Endothelial cell of umbilical vein (primary cell): ENCODE measurements at regions not wholly inside any gene's neighbourhood (a gene's known extent, or its start where the extent isn't known, plus 50 kb on each side); places are given as distances from the start of the nearest gene placed in this dataset.

Experiments
- BruUV-seq: library from RNA; stranded (reverse); fragments of 400-500 nt; replicated peaks from 2 replicates; lab custom pipeline; 2021; lab: Mats Ljungman, UMichigan
- CTCF ChIA-PET: fragments of 300-600, 350-600 bp; sonication (Branson Sonifier 250); formaldehyde crosslinking; loops from one replicate; lab custom pipeline; 2021; ENCODE audit warnings: antibody characterized with exemption, inconsistent platforms; lab: Charles Lee
- POLR2A ChIA-PET: fragments of 300-600, 350-600 bp; sonication (Branson Sonifier 250); formaldehyde crosslinking; loops from one replicate; lab custom pipeline; 2021; ENCODE audit warnings: antibody characterized with exemption, inconsistent platforms; lab: Charles Lee
- DNase-seq: peaks from one replicate; pipeline ENCODE4 v3.0.0-alpha.2; 2011; ENCODE audit warnings: low read depth, low spot score
- FAIRE-seq: peaks from 2 replicates; lab custom pipeline; 2011; peaks lifted over from hg19 to GRCh38; lab: Jason Lieb, UNC
- H2AFZ ChIP-seq: 2 replicates; pipeline ENCODE4 v1.6.0; 2012; ENCODE audit warnings: low read depth, low read length, control low read depth, inconsistent platforms
- H3K27ac ChIP-seq: 2 replicates; pipeline ENCODE4 v1.5.1; 2011; ENCODE audit warnings: low read depth, mild to moderate bottlenecking, control low read depth, low read length, moderate library complexity; ENCODE audit not compliant: insufficient read depth
- H3K27me3 ChIP-seq, 2 experiments: 2 replicates each; pipeline versions ENCODE4 v1.6.0 to v1.6.1; 2011; ENCODE audit warnings: low read length in 2 of 2, mixed read lengths in 1 of 2; ENCODE audit not compliant: control insufficient read depth in 2 of 2, insufficient read depth in 2 of 2
- H3K36me3 ChIP-seq, 2 experiments: 2 replicates in 1 of 2; 3 replicates in 1 of 2; pipeline ENCODE4 v1.5.1; 2011; ENCODE audit warnings: low read length in 2 of 2, mild to moderate bottlenecking in 1 of 2, moderate library complexity in 1 of 2; ENCODE audit not compliant: control insufficient read depth in 2 of 2, insufficient read depth in 2 of 2; ENCODE audit errors: extremely low read depth in 1 of 2
- H3K4me1 ChIP-seq: 3 replicates; pipeline ENCODE4 v1.5.1; 2011; ENCODE audit warnings: mild to moderate bottlenecking, low read length; ENCODE audit not compliant: control insufficient read depth, insufficient read depth; ENCODE audit errors: extremely low read depth
- H3K4me2 ChIP-seq: 2 replicates; pipeline ENCODE4 v1.6.1; 2011; ENCODE audit warnings: low read length, control low read depth, mixed read lengths; ENCODE audit not compliant: insufficient read depth
- H3K4me3 ChIP-seq, 3 experiments: fragments of 200-600 bp in 1 of 3; sonication (generic), shearing (Covaris generic) in 1 of 3; replicated peaks in 1 of 3; 2 replicates each; pipeline ENCODE4 v1.5.1; 2011 to 2016; ENCODE audit warnings: control low read depth in 3 of 3, low read length in 3 of 3, mild to moderate bottlenecking in 2 of 3, inconsistent platforms in 1 of 3, low read depth in 1 of 3, moderate library complexity in 1 of 3; ENCODE audit not compliant: insufficient read depth in 1 of 3
- H3K79me2 ChIP-seq: 2 replicates; pipeline ENCODE4 v1.6.0; 2012; ENCODE audit warnings: low read length, inconsistent platforms; ENCODE audit not compliant: control insufficient read depth, insufficient read depth
- H3K9ac ChIP-seq: replicated peaks from 2 replicates; pipeline ENCODE3; 2011; ENCODE audit warnings: low read length, control low read depth; ENCODE audit not compliant: insufficient read depth; ENCODE audit errors: extremely low read depth
- H3K9me1 ChIP-seq: replicated peaks from 3 replicates; pipeline ENCODE4 v1.6.0; 2011; ENCODE audit warnings: mild to moderate bottlenecking, low read length; ENCODE audit not compliant: control insufficient read depth, insufficient read depth; ENCODE audit errors: extremely low read depth
- H3K9me3 ChIP-seq: replicated peaks from 2 replicates; pipeline ENCODE4 v1.5.1; 2012; ENCODE audit warnings: low read length, inconsistent platforms; ENCODE audit not compliant: control insufficient read depth, insufficient read depth
- H4K20me1 ChIP-seq: replicated peaks from 2 replicates; pipeline ENCODE3; 2011; ENCODE audit warnings: mild to moderate bottlenecking, low read length; ENCODE audit not compliant: control insufficient read depth, insufficient read depth; ENCODE audit errors: extremely low read depth
- EZH2 ChIP-seq: IDR thresholded peaks from 2 replicates; pipeline ENCODE4 v1.6.1; 2012; ENCODE audit warnings: borderline replicate concordance, low read depth, mild to moderate bottlenecking, moderate library complexity, low read length, inconsistent platforms; ENCODE audit not compliant: severe bottlenecking
- FOS ChIP-seq: IDR thresholded peaks from 2 replicates; pipeline ENCODE4 v1.6.1; 2011; ENCODE audit warnings: mild to moderate bottlenecking, low read length, moderate library complexity, borderline replicate concordance; ENCODE audit not compliant: insufficient read depth
- GATA2 ChIP-seq: IDR thresholded peaks from 2 replicates; pipeline ENCODE4 v1.7.0; 2011; ENCODE audit warnings: low read depth, mild to moderate bottlenecking, moderate library complexity, mixed read lengths, low read length; ENCODE audit not compliant: insufficient read length, insufficient read depth
- JUN ChIP-seq: IDR thresholded peaks from 2 replicates; pipeline ENCODE4 v1.6.1; 2011; ENCODE audit warnings: borderline replicate concordance, low read depth; ENCODE audit not compliant: insufficient read length, insufficient read depth
- MYC ChIP-seq: IDR thresholded peaks from one replicate; pipeline ENCODE4 v1.6.1; 2011; ENCODE audit warnings: mild to moderate bottlenecking, low read depth, low read length
- POLR2A ChIP-seq: IDR thresholded peaks from 2 replicates; pipeline ENCODE4 v1.6.1; 2012; ENCODE audit warnings: low read depth, mild to moderate bottlenecking, control low read depth, low read length
- POLR2AphosphoS5 ChIP-seq: IDR thresholded peaks from 2 replicates; pipeline ENCODE4 v1.6.1; 2012; ENCODE audit warnings: low read depth, mild to moderate bottlenecking, control low read depth, low read length, moderate library complexity; ENCODE audit not compliant: insufficient read depth
- dilution Hi-C: fragments of 300-500 bp; cut with MboI; formaldehyde crosslinking; loops from one replicate; pipeline ENCODE4 v1.15.0; 2019; ENCODE audit warnings: low sequenced_read_pairs; ENCODE audit not compliant: extremely low pct_ligation_motif_present
- intact Hi-C: fragments of 100-400 bp; cut with micrococcal nuclease; formaldehyde crosslinking; loops from one replicate; pipeline ENCODE4 v1.10.0; 2022
- TF ChIP-seq, protein P1 (sequence below): IDR thresholded peaks from 2 replicates; pipeline ENCODE4 v1.6.1; 2011; ENCODE audit not compliant: insufficient read depth, insufficient read length
- TF ChIP-seq, protein P2 (sequence below), 2 donors: IDR thresholded peaks; 1 replicate in 1 of 2; 2 replicates in 1 of 2; pipeline ENCODE4 v1.5.1; 2011; ENCODE audit warnings: low read length in 2 of 2, mild to moderate bottlenecking in 2 of 2, moderate library complexity in 2 of 2, control low read depth in 1 of 2, inconsistent platforms in 1 of 2, low read depth in 1 of 2; ENCODE audit not compliant: insufficient read depth in 1 of 2; ENCODE audit errors: extremely low read depth in 1 of 2

DNA sequence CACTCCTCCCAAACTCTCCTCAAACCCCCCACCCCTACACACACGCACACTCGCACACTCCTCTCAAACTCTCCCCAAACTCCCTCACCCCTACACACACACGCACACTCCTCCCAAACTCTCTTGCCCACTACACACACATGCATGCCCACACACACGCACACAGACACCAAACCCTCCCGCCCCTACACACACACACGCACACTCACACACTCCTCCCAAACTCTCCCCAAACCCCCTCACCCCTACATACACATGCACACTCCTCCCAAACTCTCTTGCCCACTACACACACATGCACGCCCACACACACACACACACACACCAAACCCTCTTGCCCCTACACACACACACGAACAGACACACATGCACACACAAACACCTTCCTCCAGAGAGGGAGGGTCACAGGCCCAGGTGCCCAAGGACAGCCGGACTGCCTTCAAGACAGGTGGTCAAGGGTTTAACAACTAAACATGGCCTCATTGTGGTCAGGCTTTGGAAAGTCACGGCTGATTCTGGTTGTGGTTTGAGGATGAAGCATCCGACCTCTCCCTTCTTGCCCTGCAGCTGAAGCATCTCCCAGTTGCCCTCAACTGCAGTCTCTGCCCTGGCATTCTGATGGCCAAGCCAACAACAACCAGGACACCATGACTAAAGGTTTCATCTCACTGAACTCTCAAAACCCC lies 72.3 kb upstream of the SNTG2 start:
- intact Hi-C loops (no loop called here), dilution Hi-C loops (no loop called here)
- H3K9me1 ChIP-seq, result no peaks in the 10 kb centered on the region
- CTCF ChIA-PET, result no interaction called here
- no peak for FAIRE-seq
- no TSS peak for BruUV-seq
- H3K27me3 ChIP-seq, result no peaks in the 10 kb centered on the region
- no peak overlapping the region for H2AFZ ChIP-seq
- no peak for DNase-seq
- no peaks in the 10 kb centered on the region for H3K4me1 ChIP-seq
- H3K27ac ChIP-seq, result no peak overlapping the region
- peaks cover 3% of the 10 kb centered on the region for H3K9me3 ChIP-seq
- H3K36me3 ChIP-seq, result no peaks in the 10 kb centered on the region
- POLR2A ChIA-PET, result no interaction called here
- H3K4me3 ChIP-seq, result no peak overlapping the region
- H4K20me1 ChIP-seq, result no peaks in the 10 kb centered on the region
- no peak overlapping the region for H3K4me2 ChIP-seq
- no peak for TF ChIP-seq GATA2
- no peak for TF ChIP-seq MYC
- no peak for TF ChIP-seq POLR2AphosphoS5
- no peak overlapping the region for H3K9ac ChIP-seq
- H3K79me2 ChIP-seq, result no peaks in the 10 kb centered on the region

DNA sequence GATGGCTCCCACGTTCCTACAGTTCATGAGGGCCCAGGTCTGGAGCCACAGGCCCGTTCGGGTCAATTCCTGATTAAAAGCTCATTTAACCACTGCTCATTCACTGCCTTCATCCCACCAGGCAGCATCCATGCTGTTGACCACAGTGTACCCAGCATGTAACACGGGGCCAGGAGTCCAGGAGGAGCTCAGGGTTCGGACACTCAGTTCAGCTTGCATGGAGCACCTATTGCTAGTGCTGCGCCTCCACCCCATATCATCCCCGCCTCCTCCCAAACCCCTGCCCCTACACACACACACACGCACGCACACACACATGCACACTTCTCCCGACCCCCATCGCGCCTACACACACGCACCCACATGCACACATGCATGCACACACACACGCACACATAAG lies 72.9 kb upstream of the SNTG2 start:
- Histone ChIP-seq H3K27ac (no peak overlapping the region), H2AFZ (no peak overlapping the region), H3K36me3 (no peaks in the 10 kb centered on the region), H3K9me3 (peaks cover 3% of the 10 kb centered on the region), H3K27me3 (no peaks in the 10 kb centered on the region), H3K4me1 (no peaks in the 10 kb centered on the region), H3K9ac (no peak overlapping the region), H3K4me3 (no peak overlapping the region), H3K79me2 (no peaks in the 10 kb centered on the region), H3K9me1 (no peaks in the 10 kb centered on the region), H4K20me1 (no peaks in the 10 kb centered on the region), H3K4me2 (no peak overlapping the region)
- BruUV-seq, result no TSS peak
- dilution Hi-C loops (no loop called here), intact Hi-C loops (no loop called here)
- ChIA-PET CTCF (no interaction called here), POLR2A (no interaction called here)
- TF ChIP-seq EZH2 (no peak), MYC (no peak), JUN (no peak), POLR2AphosphoS5 (no peak), POLR2A (no peak), FOS (no peak), GATA2 (no peak)
- TF ChIP-seq, protein P1, sequence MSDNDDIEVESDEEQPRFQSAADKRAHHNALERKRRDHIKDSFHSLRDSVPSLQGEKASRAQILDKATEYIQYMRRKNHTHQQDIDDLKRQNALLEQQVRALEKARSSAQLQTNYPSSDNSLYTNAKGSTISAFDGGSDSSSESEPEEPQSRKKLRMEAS, result no peak
- TF ChIP-seq, protein P2, sequence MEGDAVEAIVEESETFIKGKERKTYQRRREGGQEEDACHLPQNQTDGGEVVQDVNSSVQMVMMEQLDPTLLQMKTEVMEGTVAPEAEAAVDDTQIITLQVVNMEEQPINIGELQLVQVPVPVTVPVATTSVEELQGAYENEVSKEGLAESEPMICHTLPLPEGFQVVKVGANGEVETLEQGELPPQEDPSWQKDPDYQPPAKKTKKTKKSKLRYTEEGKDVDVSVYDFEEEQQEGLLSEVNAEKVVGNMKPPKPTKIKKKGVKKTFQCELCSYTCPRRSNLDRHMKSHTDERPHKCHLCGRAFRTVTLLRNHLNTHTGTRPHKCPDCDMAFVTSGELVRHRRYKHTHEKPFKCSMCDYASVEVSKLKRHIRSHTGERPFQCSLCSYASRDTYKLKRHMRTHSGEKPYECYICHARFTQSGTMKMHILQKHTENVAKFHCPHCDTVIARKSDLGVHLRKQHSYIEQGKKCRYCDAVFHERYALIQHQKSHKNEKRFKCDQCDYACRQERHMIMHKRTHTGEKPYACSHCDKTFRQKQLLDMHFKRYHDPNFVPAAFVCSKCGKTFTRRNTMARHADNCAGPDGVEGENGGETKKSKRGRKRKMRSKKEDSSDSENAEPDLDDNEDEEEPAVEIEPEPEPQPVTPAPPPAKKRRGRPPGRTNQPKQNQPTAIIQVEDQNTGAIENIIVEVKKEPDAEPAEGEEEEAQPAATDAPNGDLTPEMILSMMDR (IDR thresholded peaks at IDR 0.05; ENCODE audit: extremely low read depth in 1 of 2, insufficient read depth in 1 of 2, low read depth in 1 of 2, low read length in 2 of 2), result no peak
- FAIRE-seq, result no peak
- no peak for DNase-seq
